Heart right ventricle (tissue), 16 donors: ENCODE measurements at regions not wholly inside any gene's neighbourhood (a gene's known extent, or its start where the extent isn't known, plus 50 kb on each side); places are given as distances from the start of the nearest gene placed in this dataset.

Experiments
- ATAC-seq, 8 donors: fragments of 200-7000 bp; cut with Tn5 transposase; one replicate each; pipeline ENCODE4 v1.9.1; 2020; ENCODE audit warnings: mild to moderate bottlenecking in 8 of 8, moderate library complexity in 8 of 8, moderate number of reproducible peaks in 1 of 8
- DNase-seq, 2 donors: peaks; one replicate each; pipeline ENCODE4 v3.0.0-alpha.2; 2020
- H3K27ac ChIP-seq, 10 donors: fragments of 200-600 bp; sonication (generic) in 2 of 10; one replicate each; pipeline versions ENCODE4 v1.5.0 to v1.8.0; 2020 to 2022; ENCODE audit warnings: mild to moderate bottlenecking in 3 of 10
- H3K27me3 ChIP-seq, 7 donors: fragments of 200-600 bp; one replicate each; pipeline ENCODE4 v1.8.0; 2021 to 2022; ENCODE audit warnings: mild to moderate bottlenecking in 2 of 7
- H3K36me3 ChIP-seq, 9 donors: fragments of 200-600 bp; sonication (generic) in 1 of 9; one replicate each; pipeline versions ENCODE4 v1.5.0 to v1.8.0; 2020 to 2022; ENCODE audit warnings: mild to moderate bottlenecking in 2 of 9
- H3K4me1 ChIP-seq, 9 donors: fragments of 200-600 bp; sonication (generic) in 1 of 9; one replicate each; pipeline versions ENCODE4 v1.5.0 to v1.8.0; 2020 to 2022; ENCODE audit warnings: mild to moderate bottlenecking in 4 of 9
- H3K4me3 ChIP-seq, 10 donors: fragments of 200-600 bp; sonication (generic) in 2 of 10; one replicate each; pipeline versions ENCODE4 v1.5.0 to v1.8.0; 2020 to 2022; ENCODE audit warnings: mild to moderate bottlenecking in 7 of 10, moderate library complexity in 2 of 10
- H3K9me3 ChIP-seq, 11 donors: fragments of 200-600 bp in 10 of 11; sonication (generic) in 2 of 11; one replicate each; pipeline versions ENCODE4 v1.5.0 to v1.8.0; 2013 to 2022; ENCODE audit warnings: mild to moderate bottlenecking in 2 of 11, control low read depth in 1 of 11, moderate library complexity in 1 of 11
- WGBS, 2 donors: extraction: QIAGEN DNeasy Blood & Tissue Kit; methylation state at CpG; one replicate each; pipeline ENCODE4 v1.1.7; 2013; ENCODE audit warnings: inconsistent platforms in 1 of 2; 5-methylcytosine and 5-hydroxymethylcytosine counted together
- intact Hi-C, 10 donors: fragments of 100-400 bp; cut with DNase I; formaldehyde crosslinking; loops; one replicate each; pipeline versions ENCODE4 v1.11.1 to v1.14.2; 2022
- TF ChIP-seq, protein P1 (sequence below), 9 donors: fragments of 200-600 bp; sonication (generic) in 2 of 9; IDR thresholded peaks; one replicate each; pipeline versions ENCODE4 v1.5.0 to v1.8.0; 2021 to 2022; ENCODE audit warnings: antibody characterized with exemption in 9 of 9, mild to moderate bottlenecking in 5 of 9, moderate library complexity in 1 of 9
- donor health status: Arrhythmogenic right ventricular cardiomyopathy.
- donor health status: ischemic (EF 13 %, LVEDD 7.1; RV severe dilation, severe dysfunction).
- donor health status: healthy with polysubstance abuse.
- donor health status: DM: no; HTN: yes; CAD: no.
- donor health status: DM: no; HTN: no; CAD: no.
- donor health status: ischemic (EF 25% LVEDD 6.9; RV normal size, moderate dysfunction).
- donor health status: ischemic (EF 25% LVEDD 5.7; RV mildly dilated, moderate dysfunction).
- donor health status: healthy.
- donor health status: DM: yes; HTN: yes; CAD: no.
- donor health status: Ischemic cardiomyopathy.
- donor health status: ischemic (EF 35%, LVEDD 5.7; RV mildly dilated, moderate dysfunction).
- donor health status: nonischemic (EF 11% LVEDD 7.7; RV severe dilation, severe dysfunction).
- donor health status: DM: yes; HTN: yes; CAD: no.
- donor health status: PGD.
- donor health status: ischemic (EF 29% LVEDD 5.4; RV normal size, mild dysfunction).
- donor health status: nonischemic (EF 23%, LVEDD 6.1; RV moderate dilation, normal function).

- 57 to 67% methylated on average over 4 of the region's 4 CpGs for WGBS, 2 donors
- DNase-seq (no peak), ATAC-seq (no peak)
- intact Hi-C loops = no loop called here
- Histone ChIP-seq H3K4me1 (no peaks in the 10 kb centered on the region), H3K4me3 (no peak overlapping the region), H3K36me3 (no peaks in the 10 kb centered on the region), H3K9me3 (peaks cover 0 to 5% (median 0%) of the 10 kb centered on the region in 11 donors), H3K27ac (no peak overlapping the region), H3K27me3 (no peaks in the 10 kb centered on the region)
- TF ChIP-seq, protein P1, sequence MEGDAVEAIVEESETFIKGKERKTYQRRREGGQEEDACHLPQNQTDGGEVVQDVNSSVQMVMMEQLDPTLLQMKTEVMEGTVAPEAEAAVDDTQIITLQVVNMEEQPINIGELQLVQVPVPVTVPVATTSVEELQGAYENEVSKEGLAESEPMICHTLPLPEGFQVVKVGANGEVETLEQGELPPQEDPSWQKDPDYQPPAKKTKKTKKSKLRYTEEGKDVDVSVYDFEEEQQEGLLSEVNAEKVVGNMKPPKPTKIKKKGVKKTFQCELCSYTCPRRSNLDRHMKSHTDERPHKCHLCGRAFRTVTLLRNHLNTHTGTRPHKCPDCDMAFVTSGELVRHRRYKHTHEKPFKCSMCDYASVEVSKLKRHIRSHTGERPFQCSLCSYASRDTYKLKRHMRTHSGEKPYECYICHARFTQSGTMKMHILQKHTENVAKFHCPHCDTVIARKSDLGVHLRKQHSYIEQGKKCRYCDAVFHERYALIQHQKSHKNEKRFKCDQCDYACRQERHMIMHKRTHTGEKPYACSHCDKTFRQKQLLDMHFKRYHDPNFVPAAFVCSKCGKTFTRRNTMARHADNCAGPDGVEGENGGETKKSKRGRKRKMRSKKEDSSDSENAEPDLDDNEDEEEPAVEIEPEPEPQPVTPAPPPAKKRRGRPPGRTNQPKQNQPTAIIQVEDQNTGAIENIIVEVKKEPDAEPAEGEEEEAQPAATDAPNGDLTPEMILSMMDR (IDR thresholded peaks at IDR 0.05) = no peak
Measured at GRCh38 chr10:118167056-118167700, 120.4 kb upstream of the RAB11FIP2 start.

- H3K4me3 ChIP-seq = no peak overlapping the region
- ATAC-seq (no peak), DNase-seq (no peak)
- TF ChIP-seq, protein P1 (IDR thresholded peaks at IDR 0.05) = no peak
- WGBS, 2 donors = 76 to 82% methylated on average over 6 of the region's 6 CpGs
- H3K27ac ChIP-seq = no peak overlapping the region
- no peaks in the 10 kb centered on the region for H3K4me1 ChIP-seq
- intact Hi-C loops = no loop called here
- H3K9me3 ChIP-seq = peaks cover 0 to 5% (median 0%) of the 10 kb centered on the region in 11 donors
- no peaks in the 10 kb centered on the region for H3K27me3 ChIP-seq
- no peaks in the 10 kb centered on the region for H3K36me3 ChIP-seq
Measured at GRCh38 chr10:118163217-118163616, 116.5 kb upstream of the RAB11FIP2 start.

- no peaks in the 10 kb centered on the region for H3K4me1 ChIP-seq
- H3K36me3 ChIP-seq = no peaks in the 10 kb centered on the region
- intact Hi-C loops = no loop called here
- peaks cover 0 to 5% (median 0%) of the 10 kb centered on the region in 11 donors for H3K9me3 ChIP-seq
- no peak for ATAC-seq
- H3K4me3 ChIP-seq = no peak overlapping the region
- H3K27me3 ChIP-seq = no peaks in the 10 kb centered on the region
- TF ChIP-seq, protein P1 (IDR thresholded peaks at IDR 0.05) = no peak
- H3K27ac ChIP-seq = no peak overlapping the region
- 77 to 78% methylated on average over 6 of the region's 6 CpGs for WGBS, 2 donors
- no peak for DNase-seq
Measured at GRCh38 chr10:118161461-118162246, 114.9 kb upstream of the RAB11FIP2 start.

GRCh38 chr10:118153287-118153686 is 106.5 kb upstream of the RAB11FIP2 start:
- Histone ChIP-seq H3K9me3 (peaks cover 0 to 9% (median 0%) of the 10 kb centered on the region in 11 donors), H3K4me3 (no peak overlapping the region), H3K27ac (no peak overlapping the region), H3K36me3 (no peaks in the 10 kb centered on the region), H3K4me1 (no peaks in the 10 kb centered on the region), H3K27me3 (no peaks in the 10 kb centered on the region)
- no peak for ATAC-seq
- TF ChIP-seq, protein P1 (IDR thresholded peaks at IDR 0.05) = no peak
- intact Hi-C loops = no loop called here
- DNase-seq = no peak
